ENCODE measurements at regions not wholly inside any gene's neighbourhood (a gene's known extent, or its start where the extent isn't known, plus 50 kb on each side); places are given as distances from the start of the nearest gene placed in this dataset.

- DNase-seq, result no peak
These were observed 254.9 kb downstream of the TLE3 start for GRCh38 chr15:69842851-69843250.

GRCh38 chr15:69843276-69843899 is 254.3 kb downstream of the TLE3 start:
- no peak for DNase-seq

- DNase-seq, result no peak
These were observed 253.8 kb downstream of the TLE3 start for GRCh38 chr15:69843900-69844304.

GRCh38 chr15:69845159-69845558 is 252.6 kb downstream of the TLE3 start:
- no peak for DNase-seq

- no peak for DNase-seq
These were observed 250.1 kb downstream of the TLE3 start for GRCh38 chr15:69847625-69848024.

- no peak for DNase-seq
These were observed 249.6 kb downstream of the TLE3 start for GRCh38 chr15:69848096-69848495.

- DNase-seq, result no peak
These were observed 249.0 kb downstream of the TLE3 start for GRCh38 chr15:69848551-69849231.

- no peak for DNase-seq
These were observed 248.5 kb downstream of the TLE3 start for GRCh38 chr15:69849232-69849610.

- DNase-seq, result no peak
These were observed 245.2 kb downstream of the TLE3 start for GRCh38 chr15:69852482-69852881.

- no peak for DNase-seq
These were observed 244.8 kb downstream of the TLE3 start for GRCh38 chr15:69852916-69853315.

GRCh38 chr15:69853544-69853951 is 244.2 kb downstream of the TLE3 start:
- no peak for DNase-seq

GRCh38 chr15:69854001-69854400 is 243.7 kb downstream of the TLE3 start:
- no peak for DNase-seq

GRCh38 chr15:69854521-69855181 is 243.1 kb downstream of the TLE3 start:
- DNase-seq, result no peak

GRCh38 chr15:69855258-69856000 is 242.3 kb downstream of the TLE3 start:
- no peak for DNase-seq

- DNase-seq, result no peak
These were observed 240.5 kb downstream of the TLE3 start for GRCh38 chr15:69857250-69857649.

GRCh38 chr15:69857686-69858391 is 239.9 kb downstream of the TLE3 start:
- no peak for DNase-seq

GRCh38 chr15:69858456-69858855 is 239.3 kb downstream of the TLE3 start:
- no peak for DNase-seq

GRCh38 chr15:69859866-69860265 is 237.9 kb downstream of the TLE3 start:
- no peak for DNase-seq

- no peak for DNase-seq
These were observed 237.4 kb downstream of the TLE3 start for GRCh38 chr15:69860321-69860720.

GRCh38 chr15:69860921-69861320 is 236.8 kb downstream of the TLE3 start:
- DNase-seq, result no peak

GRCh38 chr15:69861331-69862171 is 236.2 kb downstream of the TLE3 start:
- DNase-seq, result no peak
